ENCODE measurements at regions not wholly inside any gene's neighbourhood (a gene's known extent, or its start where the extent isn't known, plus 50 kb on each side); places are given as distances from the start of the nearest gene placed in this dataset.

- no peak overlapping the region for H3K4me3 ChIP-seq (ENCODE audit: low read depth, low read length)
- no peak for DNase-seq (ENCODE audit: low read depth)
- H3K27me3 ChIP-seq (ENCODE audit: control insufficient read depth, insufficient read depth, low read length): no peaks in the 10 kb centered on the region
- TF ChIP-seq, protein P1, sequence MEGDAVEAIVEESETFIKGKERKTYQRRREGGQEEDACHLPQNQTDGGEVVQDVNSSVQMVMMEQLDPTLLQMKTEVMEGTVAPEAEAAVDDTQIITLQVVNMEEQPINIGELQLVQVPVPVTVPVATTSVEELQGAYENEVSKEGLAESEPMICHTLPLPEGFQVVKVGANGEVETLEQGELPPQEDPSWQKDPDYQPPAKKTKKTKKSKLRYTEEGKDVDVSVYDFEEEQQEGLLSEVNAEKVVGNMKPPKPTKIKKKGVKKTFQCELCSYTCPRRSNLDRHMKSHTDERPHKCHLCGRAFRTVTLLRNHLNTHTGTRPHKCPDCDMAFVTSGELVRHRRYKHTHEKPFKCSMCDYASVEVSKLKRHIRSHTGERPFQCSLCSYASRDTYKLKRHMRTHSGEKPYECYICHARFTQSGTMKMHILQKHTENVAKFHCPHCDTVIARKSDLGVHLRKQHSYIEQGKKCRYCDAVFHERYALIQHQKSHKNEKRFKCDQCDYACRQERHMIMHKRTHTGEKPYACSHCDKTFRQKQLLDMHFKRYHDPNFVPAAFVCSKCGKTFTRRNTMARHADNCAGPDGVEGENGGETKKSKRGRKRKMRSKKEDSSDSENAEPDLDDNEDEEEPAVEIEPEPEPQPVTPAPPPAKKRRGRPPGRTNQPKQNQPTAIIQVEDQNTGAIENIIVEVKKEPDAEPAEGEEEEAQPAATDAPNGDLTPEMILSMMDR (IDR thresholded peaks at IDR 0.05; ENCODE audit: insufficient read depth, low read length, poor library complexity, severe bottlenecking): no peak
- H3K36me3 ChIP-seq (ENCODE audit: control insufficient read depth, insufficient read depth, low read length): no peaks in the 10 kb centered on the region
These were observed 52.6 kb upstream of the CYP2C8 start for GRCh38 chr10:95121904-95122303.
